GM10266 (cell line): ENCODE measurements at regions not wholly inside any gene's neighbourhood (a gene's known extent, or its start where the extent isn't known, plus 50 kb on each side); places are given as distances from the start of the nearest gene placed in this dataset.
"Not testable (repeated sequence)": the region's sequence is repeated elsewhere in the genome, so short reads cannot be mapped to it uniquely, and the experiment has no call there.

Source experiments
- DNase-seq: peaks from one replicate; pipeline ENCODE4 v3.0.0; 2012; ENCODE audit errors: extremely low spot score

DNA sequence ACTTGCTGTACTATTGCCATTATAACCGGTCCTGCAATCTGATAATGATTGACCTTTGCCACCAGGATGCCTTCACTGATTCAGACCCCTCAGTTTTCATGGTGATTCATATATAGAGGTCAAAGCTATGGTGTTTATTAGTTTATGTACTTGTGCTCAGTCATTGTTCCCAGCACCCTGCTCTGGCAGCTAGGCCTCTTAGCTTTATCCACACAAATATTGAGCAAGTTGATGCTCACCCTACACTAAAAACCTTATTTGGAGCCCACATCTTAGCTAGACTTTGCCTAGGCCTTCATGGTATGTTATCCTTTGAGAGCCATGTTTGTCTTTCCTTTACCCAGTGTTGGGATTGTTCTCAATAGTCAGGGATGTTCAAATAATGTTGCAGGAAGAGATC lies 679.0 kb downstream of the SPATA31A6 start:
- DNase-seq = not testable (repeated sequence)
